NCI-H748 treated with DMSO at 0.1 percent for 48 hours (cell line): ENCODE measurements at regions not wholly inside any gene's neighbourhood (a gene's known extent, or its start where the extent isn't known, plus 50 kb on each side); places are given as distances from the start of the nearest gene placed in this dataset.

Experiments used
- DNase-seq: peaks from one replicate; lab custom pipeline; 2025; lab: John Stamatoyannopoulos, UW

DNA sequence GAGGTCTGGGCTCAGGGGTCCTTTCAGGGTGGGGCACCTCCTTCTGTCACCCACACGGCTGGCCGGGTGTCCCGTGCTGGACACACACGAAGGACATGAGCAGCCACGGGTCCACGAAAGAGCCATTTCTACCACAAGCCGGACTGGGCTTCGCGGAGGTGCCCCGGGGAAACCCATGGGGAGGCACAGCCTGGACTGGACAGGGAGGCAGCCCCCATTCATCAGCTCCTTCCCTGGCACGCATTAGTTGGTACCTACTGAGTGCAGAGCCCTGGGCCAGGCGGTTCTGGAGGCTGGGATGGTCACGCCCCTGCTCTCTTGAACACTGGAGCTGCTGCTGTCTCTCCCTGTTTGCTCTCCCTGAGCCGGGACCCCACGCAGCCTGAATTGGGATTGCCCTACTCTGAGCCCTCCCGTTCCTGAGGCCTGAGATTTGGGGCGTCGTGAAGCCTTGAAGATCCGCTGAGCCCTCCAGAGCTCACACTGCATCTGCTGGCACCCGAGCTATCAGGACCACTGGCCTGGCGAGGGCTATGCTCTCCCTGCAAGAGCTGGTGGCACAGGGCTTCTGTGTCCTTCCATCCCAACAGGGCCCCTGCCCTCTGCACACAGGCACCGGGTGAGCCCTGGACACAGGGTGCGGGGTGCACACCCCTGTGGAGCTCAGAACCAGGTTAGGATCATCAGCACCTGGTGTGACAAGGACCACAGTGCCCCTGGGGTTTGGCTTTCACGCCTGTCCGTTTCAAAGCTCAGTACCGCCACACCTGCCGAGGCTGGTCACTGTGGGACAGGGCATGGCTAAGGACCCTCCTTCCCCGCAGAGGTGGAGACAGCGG is 84.6 kb downstream of the MYEOV start:
- no peak for DNase-seq

- DNase-seq: no peak
These were observed 86.5 kb downstream of the MYEOV start for GRCh38 chr11:69380451-69380901.

- DNase-seq: no peak
These were observed 87.1 kb downstream of the MYEOV start for GRCh38 chr11:69380921-69381581.

DNA sequence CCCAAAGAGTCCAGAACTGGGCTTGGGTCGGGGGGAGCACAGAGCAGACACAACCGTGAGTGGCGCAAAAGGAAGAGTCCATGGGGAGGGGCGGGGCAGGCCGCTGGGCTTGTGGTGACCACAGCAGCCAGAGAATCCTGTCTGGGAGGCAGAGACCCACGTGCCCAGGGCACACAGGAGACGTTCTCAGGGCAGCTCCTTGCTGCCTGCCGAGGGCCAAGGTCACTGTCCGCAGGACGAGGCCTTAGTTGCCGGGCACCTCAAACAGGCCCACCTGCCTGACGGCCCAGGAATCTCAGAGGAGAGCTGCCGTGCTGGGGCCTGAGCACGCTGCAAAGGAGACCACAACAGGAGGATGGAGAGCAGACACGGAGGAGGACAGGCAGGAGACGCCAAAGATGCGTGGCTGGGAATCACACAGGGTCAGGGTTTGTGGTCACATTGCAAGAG is 87.8 kb downstream of the MYEOV start:
- no peak for DNase-seq

DNA sequence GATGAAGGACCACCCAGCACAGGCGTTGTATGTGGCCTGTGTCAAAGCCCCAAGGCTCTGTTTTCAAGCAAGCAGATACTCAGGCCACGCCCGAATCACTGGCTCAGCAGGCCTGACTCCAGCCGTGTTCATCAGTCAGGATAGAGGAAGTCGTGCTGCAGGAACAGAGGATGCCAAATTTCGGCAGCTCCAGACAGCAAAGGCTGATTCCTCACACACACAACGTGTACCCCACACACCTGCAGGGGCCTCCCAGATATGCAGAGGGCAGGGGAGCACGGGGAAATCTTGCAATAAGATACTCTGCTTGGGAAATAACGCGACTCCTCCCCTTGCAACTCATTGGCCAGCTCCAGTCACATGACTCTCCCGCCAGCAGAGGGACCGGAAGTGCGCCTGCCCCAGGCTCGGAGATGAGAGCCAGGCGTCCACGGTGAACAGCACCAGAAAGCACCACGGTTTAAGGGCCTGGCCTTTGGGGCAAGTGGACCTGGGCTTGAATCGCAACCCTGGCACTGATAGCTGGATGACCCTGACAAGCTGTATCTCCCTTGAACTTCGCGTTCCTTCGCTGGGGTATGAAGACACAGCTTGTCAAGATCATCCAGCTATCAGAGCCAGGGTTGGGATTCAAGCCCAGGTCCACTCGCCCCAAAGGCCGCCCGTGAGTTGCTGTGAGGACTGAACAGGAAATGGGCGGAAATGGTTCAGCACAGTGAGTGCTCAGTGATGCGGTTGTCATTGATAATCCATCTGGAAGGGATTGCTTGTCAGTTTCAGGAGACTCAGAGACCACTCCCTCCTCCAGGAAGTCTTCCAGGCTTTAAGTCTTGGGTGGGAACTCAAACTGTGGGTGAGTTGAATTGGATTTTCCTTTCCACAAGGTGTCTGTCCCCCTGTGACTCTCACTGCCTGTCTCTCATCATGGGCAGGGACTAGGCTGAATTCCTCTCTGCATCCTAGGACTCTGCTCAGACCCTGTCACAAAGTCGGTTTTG is 88.5 kb downstream of the MYEOV start:
- no peak for DNase-seq

DNA sequence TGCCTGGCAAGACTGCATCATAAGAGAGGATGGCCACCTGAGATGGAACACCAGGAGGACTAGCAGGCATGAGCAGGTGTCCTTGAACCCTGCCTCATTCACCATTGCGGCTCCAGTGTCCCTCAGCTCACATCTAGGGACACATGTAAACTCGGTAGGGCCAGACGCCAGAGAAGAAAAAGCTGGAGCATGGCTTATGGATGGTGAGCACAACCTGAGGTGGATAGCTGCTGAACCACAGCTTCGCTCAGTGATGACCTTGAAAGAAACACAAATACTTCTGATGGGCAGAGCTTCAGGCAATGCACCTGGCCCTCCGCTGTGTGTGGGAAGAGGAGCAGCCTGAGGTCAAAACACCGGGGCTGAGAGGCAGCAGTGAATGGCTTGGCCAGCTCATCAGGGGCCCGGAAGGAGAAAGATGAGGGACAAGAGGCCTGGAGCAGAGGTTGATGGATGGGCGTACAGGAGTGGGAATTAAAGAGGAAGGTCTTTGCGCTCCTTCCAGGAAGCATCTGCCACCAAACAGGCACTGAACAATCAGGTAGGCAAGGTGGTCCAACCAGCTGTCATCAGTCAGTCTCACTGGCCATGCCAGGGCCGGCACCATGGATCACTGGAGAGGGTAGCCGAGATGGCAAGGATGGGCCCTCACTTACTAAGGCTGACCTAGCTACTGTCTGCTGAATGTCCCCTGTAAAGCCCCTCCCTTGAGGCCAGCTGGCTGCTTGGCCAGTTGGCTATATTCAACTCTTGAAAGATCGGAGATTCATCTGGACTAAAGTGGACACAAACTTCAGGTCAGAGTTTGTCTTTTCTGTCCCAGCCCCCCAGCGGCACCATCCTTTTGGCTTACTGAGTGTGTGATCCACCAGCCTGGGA is 89.7 kb downstream of the MYEOV start:
- DNase-seq: no peak

- DNase-seq: no peak
These were observed 90.5 kb downstream of the MYEOV start for GRCh38 chr11:69384251-69385143.

DNA sequence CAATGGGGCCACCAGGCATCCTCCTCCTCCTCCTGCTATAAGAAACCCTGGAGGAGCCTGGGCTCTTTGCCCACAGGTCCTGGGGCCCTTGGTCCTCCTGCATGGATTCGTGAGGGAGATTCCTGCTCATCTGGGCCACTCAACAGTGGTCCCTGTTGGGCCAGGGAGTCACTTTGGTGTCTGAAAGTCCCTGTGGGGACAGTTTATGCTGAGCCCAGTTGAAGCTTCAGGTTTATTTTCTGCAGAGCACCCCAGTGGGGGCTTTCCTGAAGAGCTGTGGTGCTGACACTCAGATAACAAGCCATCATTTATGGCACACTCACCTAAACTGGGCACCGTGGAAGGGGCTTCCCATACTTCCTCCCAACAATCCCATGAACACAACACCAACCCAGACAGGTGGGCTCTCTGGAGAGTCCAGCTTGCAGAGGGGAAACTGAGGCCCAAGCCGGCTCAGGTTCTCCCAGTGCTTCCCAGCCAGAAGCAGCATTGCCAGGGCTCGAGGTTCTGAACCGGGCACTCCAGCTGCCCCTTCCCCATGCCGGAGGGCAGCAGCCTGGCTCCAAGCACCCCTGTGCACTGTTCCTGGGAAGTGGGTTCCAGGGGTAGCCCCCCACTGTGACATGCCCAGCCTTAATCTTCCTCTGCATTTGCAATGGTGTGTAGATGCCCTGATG is 91.3 kb downstream of the MYEOV start:
- DNase-seq: no peak

DNA sequence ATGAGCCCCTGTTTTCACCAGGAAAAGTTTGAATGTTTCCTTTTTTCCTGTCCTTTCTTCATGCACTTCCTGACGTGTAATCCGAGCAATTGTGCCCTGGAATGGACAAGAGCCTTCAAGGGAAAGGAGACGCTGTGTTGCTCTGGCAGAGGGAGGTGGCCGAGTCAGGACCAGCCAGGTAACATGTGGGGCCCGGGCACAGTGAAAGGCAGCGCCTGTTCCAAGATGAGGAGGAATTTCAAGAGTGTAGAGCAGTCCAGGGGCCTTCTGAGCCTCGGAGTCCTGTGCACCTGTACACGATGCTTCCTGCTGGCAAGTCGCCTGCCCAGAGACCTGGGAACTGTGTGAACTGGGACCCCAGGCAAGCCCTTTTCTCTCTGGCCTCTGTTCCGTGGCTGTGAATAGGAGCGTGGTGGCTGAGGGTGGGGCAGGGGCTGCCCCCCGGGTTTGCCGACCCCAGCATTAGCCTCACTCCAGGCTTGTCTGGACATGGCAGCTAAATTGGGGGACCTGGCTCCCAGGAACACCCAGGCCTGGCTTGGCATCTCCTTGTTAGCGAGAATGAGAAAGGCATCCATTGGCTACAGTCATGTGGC is 92.0 kb downstream of the MYEOV start:
- DNase-seq: no peak

- DNase-seq: no peak
These were observed 92.8 kb downstream of the MYEOV start for GRCh38 chr11:69386594-69387408.

DNA sequence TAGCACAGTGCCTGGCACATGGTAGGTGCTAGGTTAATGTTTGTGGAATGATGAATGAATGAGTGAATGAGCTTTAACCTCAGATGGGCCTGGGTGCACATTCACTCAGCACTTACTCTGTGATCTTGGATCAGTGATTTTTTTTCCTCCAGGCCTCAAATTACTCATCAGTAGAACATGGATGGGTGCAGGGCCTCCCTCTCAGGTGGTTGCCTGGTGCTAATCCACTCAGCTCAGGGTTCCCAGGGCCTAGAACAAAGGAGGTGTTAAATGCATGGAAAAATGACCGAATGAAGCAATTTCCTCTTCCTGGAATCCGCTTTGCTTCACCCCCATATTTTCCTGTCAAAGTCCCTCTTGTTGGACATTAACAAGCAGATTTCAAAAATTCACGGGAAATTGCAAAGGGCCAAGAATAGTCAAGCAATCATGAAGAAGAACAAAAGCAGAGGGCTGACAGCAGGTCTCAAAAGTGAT is 93.5 kb downstream of the MYEOV start:
- DNase-seq: no peak

GRCh38 chr11:69388210-69388609 is 93.3 kb upstream of the LINC01488 start:
- no peak for DNase-seq

- no peak for DNase-seq
These were observed 92.8 kb upstream of the LINC01488 start for GRCh38 chr11:69388661-69389060.

DNA sequence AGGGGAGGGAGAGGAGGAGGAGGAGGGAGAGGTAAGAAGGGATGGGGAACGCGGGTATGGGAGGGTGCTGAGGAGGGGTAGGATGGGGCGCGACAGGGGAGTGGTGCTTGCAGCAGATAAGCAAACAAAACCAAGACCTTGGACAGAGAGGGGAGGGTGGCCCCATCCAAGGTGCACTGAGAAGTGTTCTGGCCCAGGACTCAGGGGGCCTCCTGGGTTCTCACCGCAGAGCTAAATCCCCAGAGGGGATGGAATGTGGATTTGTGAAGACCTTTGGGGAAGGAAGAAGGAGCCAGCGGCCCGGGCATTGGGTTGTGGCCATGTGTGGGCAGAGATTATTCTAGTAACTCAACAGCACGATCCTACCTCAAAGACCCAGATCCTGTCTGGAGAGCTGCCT is 90.9 kb upstream of the LINC01488 start:
- DNase-seq: no peak

- DNase-seq: no peak
These were observed 90.0 kb upstream of the LINC01488 start for GRCh38 chr11:69391192-69392103.

DNA sequence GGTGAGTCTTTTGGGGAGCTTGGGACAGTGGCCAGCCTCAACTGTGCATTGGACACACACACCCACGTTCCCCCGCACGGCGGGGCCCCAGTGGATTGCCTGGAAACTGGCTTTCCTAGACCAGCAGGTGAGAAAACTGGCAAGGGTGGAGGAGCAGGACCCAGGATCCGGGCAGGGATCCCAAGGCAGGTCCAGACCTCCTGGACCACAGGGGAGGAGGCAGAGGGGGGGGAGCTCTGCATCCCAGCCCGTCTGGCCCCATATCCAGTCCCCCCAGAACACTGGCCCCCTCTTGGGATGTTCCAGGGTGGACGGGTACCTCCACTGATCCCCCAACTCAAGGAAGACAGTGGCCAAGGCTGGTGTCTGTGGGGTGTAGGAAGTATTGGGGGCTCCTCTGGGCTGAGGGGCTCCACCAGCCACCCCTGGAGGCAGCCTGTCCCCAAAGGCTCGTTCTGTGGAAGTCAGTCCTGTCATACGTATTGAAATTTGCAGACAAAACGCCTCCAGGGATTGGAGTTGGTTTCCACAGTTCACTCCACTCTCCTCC is 89.3 kb upstream of the LINC01488 start:
- DNase-seq: no peak
